A673 (cell line): ENCODE measurements at regions not wholly inside any gene's neighbourhood (a gene's known extent, or its start where the extent isn't known, plus 50 kb on each side); places are given as distances from the start of the nearest gene placed in this dataset.

ENCODE experiments used
- CTCF ChIP-seq: fragments of 300-800, 200-600 bp; sonication (generic); conservative IDR thresholded peaks from 2 replicates; pipeline ENCODE4 v1.5.1; 2017; ENCODE audit warnings: low read depth, mild to moderate bottlenecking, antibody characterized with exemption, low read length, moderate library complexity, mixed read lengths
- EZH2 ChIP-seq: fragments of 200-600 bp; sonication (generic); IDR thresholded peaks from 2 replicates; pipeline ENCODE4 v1.6.1; 2017; ENCODE audit warnings: borderline replicate concordance, low read depth, mild to moderate bottlenecking, mixed read lengths, antibody characterized with exemption, low read length; ENCODE audit not compliant: poor library complexity, severe bottlenecking

GRCh38 chr5:118736396-118736795 lies 252.0 kb downstream of the DTWD2 start:
- TF ChIP-seq CTCF (no peak), EZH2 (no peak)
